Body of pancreas (tissue), 4 donors: ENCODE measurements at regions not wholly inside any gene's neighbourhood (a gene's known extent, or its start where the extent isn't known, plus 50 kb on each side); places are given as distances from the start of the nearest gene placed in this dataset.

Source experiments
- ATAC-seq: fragments of 150-250 bp; one replicate; pipeline ENCODE4 v1.9.1; 2016
- DNase-seq, 4 donors: peaks; one replicate each; pipeline ENCODE4 v3.0.0-alpha.2; 2019
- H3K27ac ChIP-seq, 4 donors: fragments of 200-600 bp; sonication (generic); 1 replicate in 3 of 4; 2 replicates in 1 of 4; pipeline versions ENCODE4 v1.5.1 to v1.6.1; 2016 to 2019; ENCODE audit warnings: mild to moderate bottlenecking in 1 of 4, mixed read lengths in 1 of 4, moderate library complexity in 1 of 4
- H3K27me3 ChIP-seq, 2 donors: fragments of 200-600 bp; sonication (generic); one replicate each; pipeline ENCODE4 v1.6.0; 2016; ENCODE audit warnings: mild to moderate bottlenecking in 1 of 2
- H3K36me3 ChIP-seq, 2 donors: fragments of 200-600 bp; sonication (generic); replicated peaks in 1 of 2; 2 replicates each; pipeline ENCODE4 v1.5.1; 2016; ENCODE audit warnings: low read depth in 2 of 2; ENCODE audit not compliant: insufficient read depth in 1 of 2
- H3K4me1 ChIP-seq: fragments of 200-600 bp; sonication (generic); one replicate; pipeline ENCODE4 v1.6.0; 2016
- H3K4me3 ChIP-seq, 2 donors: fragments of 200-600 bp; sonication (generic); 1 replicate in 1 of 2; 2 replicates in 1 of 2; pipeline ENCODE4 v1.5.1; 2016 to 2019
- H3K9me3 ChIP-seq, 3 donors: fragments of 200-600 bp; sonication (generic); 1 replicate in 2 of 3; 2 replicates in 1 of 3; pipeline ENCODE4 v1.5.1; 2016
- CTCF ChIP-seq, 7 experiments: fragments of 450-650 bp in 4 of 7; fragments of 200-600 bp in 3 of 7; sonication (generic) in 3 of 7; IDR thresholded peaks; one replicate each; pipeline ENCODE4 v1.5.1; 2016 to 2019; ENCODE audit warnings: antibody characterized with exemption in 7 of 7
- POLR2A ChIP-seq, 3 donors: fragments of 450-650 bp; IDR thresholded peaks; one replicate each; pipeline ENCODE4 v1.6.1; 2016; ENCODE audit warnings: antibody characterized with exemption in 3 of 3, mild to moderate bottlenecking in 2 of 3
- WGBS, 2 donors: methylation state at CpG; one replicate each; pipeline ENCODE4 v1.1.5; 2017; 5-methylcytosine and 5-hydroxymethylcytosine counted together
- intact Hi-C: fragments of 100-400 bp; cut with DNase I; formaldehyde crosslinking; loops from one replicate; pipeline ENCODE4 v1.15.1; 2023

GRCh38 chr18:78681396-78681795 lies 298.2 kb upstream of the SALL3 start:
- 62 to 66% methylated on average over 12 of the region's 12 CpGs for WGBS, 2 donors

GRCh38 chr18:78681934-78682333 lies 297.7 kb upstream of the SALL3 start:
- Histone ChIP-seq H3K4me3 (no peak overlapping the region), H3K27ac (no peak overlapping the region), H3K27me3 (no peaks in the 10 kb centered on the region), H3K36me3 (no peaks in the 10 kb centered on the region), H3K4me1 (no peaks in the 10 kb centered on the region), H3K9me3 (no peaks in the 10 kb centered on the region)
- TF ChIP-seq POLR2A (IDR thresholded peaks at IDR 0.05) (no peak), CTCF (IDR thresholded peaks at IDR 0.05) (no peak)
- ATAC-seq = no peak
- DNase-seq = no peak
- 76 to 84% methylated on average over 12 of the region's 12 CpGs for WGBS, 2 donors
- intact Hi-C loops = no loop called here

More at GRCh38 chr18:78681396-78681795, 298.2 kb upstream of the SALL3 start:
- H3K27ac ChIP-seq = no peak overlapping the region
- no peaks in the 10 kb centered on the region for H3K9me3 ChIP-seq
- ATAC-seq (no peak), DNase-seq (no peak)
- no peaks in the 10 kb centered on the region for H3K36me3 ChIP-seq
- no peak for TF ChIP-seq POLR2A (IDR thresholded peaks at IDR 0.05)
- no peak for TF ChIP-seq CTCF (IDR thresholded peaks at IDR 0.05)
- H3K4me1 ChIP-seq = no peaks in the 10 kb centered on the region
- no peaks in the 10 kb centered on the region for H3K27me3 ChIP-seq
- intact Hi-C loops = no loop called here
- no peak overlapping the region for H3K4me3 ChIP-seq

GRCh38 chr18:78682716-78683115 lies 296.9 kb upstream of the SALL3 start:
- no peak overlapping the region for H3K27ac ChIP-seq
- ATAC-seq = no peak
- H3K9me3 ChIP-seq = no peaks in the 10 kb centered on the region
- H3K36me3 ChIP-seq = no peaks in the 10 kb centered on the region
- H3K27me3 ChIP-seq = no peaks in the 10 kb centered on the region
- no peak for DNase-seq
- intact Hi-C loops = no loop called here
- WGBS, 2 donors = 44 to 45% methylated on average over 13 of the region's 13 CpGs
- no peak overlapping the region for H3K4me3 ChIP-seq
- TF ChIP-seq CTCF (IDR thresholded peaks at IDR 0.05) (no peak), POLR2A (IDR thresholded peaks at IDR 0.05) (no peak)
- no peaks in the 10 kb centered on the region for H3K4me1 ChIP-seq

GRCh38 chr18:78683191-78684010 lies 296.2 kb upstream of the SALL3 start:
- no peak overlapping the region for H3K4me3 ChIP-seq
- DNase-seq (no peak), ATAC-seq (no peak)
- H3K27ac ChIP-seq = no peak overlapping the region
- no peak for TF ChIP-seq POLR2A (IDR thresholded peaks at IDR 0.05)
- no peak for TF ChIP-seq CTCF (IDR thresholded peaks at IDR 0.05)
- intact Hi-C loops = no loop called here
- no peaks in the 10 kb centered on the region for H3K9me3 ChIP-seq
- H3K4me1 ChIP-seq = no peaks in the 10 kb centered on the region
- 72 to 74% methylated on average over 20 to 26 of the region's 26 CpGs for WGBS, 2 donors
- no peaks in the 10 kb centered on the region for H3K36me3 ChIP-seq
- H3K27me3 ChIP-seq = no peaks in the 10 kb centered on the region
